Kidney (tissue), 13 donors: ENCODE measurements at regions not wholly inside any gene's neighbourhood (a gene's known extent, or its start where the extent isn't known, plus 50 kb on each side); places are given as distances from the start of the nearest gene placed in this dataset.

ENCODE experiments used
- DNase-seq, 5 donors: peaks; one replicate each; pipeline ENCODE4 v3.0.0-alpha.2; 2013 to 2020
- FAIRE-seq: peaks from 2 replicates; lab custom pipeline; 2012; peaks lifted over from hg19 to GRCh38; lab: Jason Lieb, UNC
- H3K27ac ChIP-seq, 2 donors: one replicate each; pipeline ENCODE4 v1.7.0; 2013; ENCODE audit warnings: low read depth in 2 of 2, low read length in 2 of 2, inconsistent platforms in 1 of 2
- H3K27me3 ChIP-seq: one replicate; pipeline ENCODE4 v1.7.1; 2013; ENCODE audit warnings: low read length, inconsistent platforms; ENCODE audit not compliant: control insufficient read depth, insufficient read depth
- H3K36me3 ChIP-seq, 3 donors: one replicate each; pipeline versions ENCODE4 v1.7.0 to v1.7.1; 2013; ENCODE audit warnings: low read length in 3 of 3, control low read depth in 1 of 3, inconsistent platforms in 1 of 3; ENCODE audit not compliant: insufficient read depth in 3 of 3, control insufficient read depth in 2 of 3
- H3K4me1 ChIP-seq, 3 donors: one replicate each; pipeline versions ENCODE4 v1.7.0 to v1.7.1; 2013; ENCODE audit warnings: low read length in 3 of 3, inconsistent platforms in 1 of 3, low read depth in 1 of 3; ENCODE audit not compliant: control insufficient read depth in 2 of 3, insufficient read depth in 2 of 3
- H3K4me3 ChIP-seq, 3 donors: one replicate each; pipeline versions ENCODE4 v1.7.0 to v1.8.1; 2013; ENCODE audit warnings: low read length in 3 of 3, control low read depth in 1 of 3, inconsistent platforms in 1 of 3
- H3K9ac ChIP-seq, 3 donors: one replicate each; pipeline versions ENCODE4 v1.7.0 to v1.7.1; 2013; ENCODE audit warnings: low read length in 3 of 3, control low read depth in 1 of 3, inconsistent platforms in 1 of 3
- H3K9me3 ChIP-seq, 3 donors: one replicate each; pipeline versions ENCODE4 v1.7.0 to v1.7.1; 2013; ENCODE audit warnings: low read length in 3 of 3, control low read depth in 1 of 3, inconsistent platforms in 1 of 3; ENCODE audit not compliant: control insufficient read depth in 2 of 3, insufficient read depth in 1 of 3
- CTCF ChIP-seq: IDR thresholded peaks from 3 replicates; pipeline ENCODE4 v1.5.1; 2012; ENCODE audit warnings: mild to moderate bottlenecking, moderate library complexity, borderline replicate concordance; ENCODE audit not compliant: insufficient read depth; ENCODE audit errors: extremely low read depth
- intact Hi-C: fragments of 100-400 bp; cut with DNase I; formaldehyde crosslinking; loops from one replicate; pipeline ENCODE4 v1.11.1; 2022
- donor health status: control.
- donor health status: control.
- donor health status: control.
- donor health status: control.
- donor health status: control.
- donor health status: DM: yes; HTN: yes; CAD: no.
- donor health status: Normal renal cell carcinoma (clear cell type).

- H3K9ac ChIP-seq, result no peak overlapping the region
- H3K36me3 ChIP-seq, result no peaks in the 10 kb centered on the region
- no peaks in the 10 kb centered on the region for H3K9me3 ChIP-seq
- no peak overlapping the region for H3K27ac ChIP-seq
- H3K4me1 ChIP-seq, result peaks cover 0 to 17% (median 15%) of the 10 kb centered on the region in 3 donors
- no peak overlapping the region for H3K4me3 ChIP-seq
- TF ChIP-seq CTCF, result no peak
- no peak for FAIRE-seq
- intact Hi-C loops, result no loop called here
- no peak for DNase-seq
- no peaks in the 10 kb centered on the region for H3K27me3 ChIP-seq
Observed at GRCh38 chr5:173703466-173703865, 87.0 kb upstream of the BOD1 start.

- Histone ChIP-seq H3K27ac (no peak overlapping the region), H3K9ac (peak overlapping the region in 1 of 3 donors; percentile 19), H3K9me3 (no peaks in the 10 kb centered on the region), H3K4me1 (peaks cover 0 to 17% (median 15%) of the 10 kb centered on the region in 3 donors), H3K4me3 (no peak overlapping the region), H3K36me3 (no peaks in the 10 kb centered on the region), H3K27me3 (no peaks in the 10 kb centered on the region)
- no peak for DNase-seq
- no peak for FAIRE-seq
- TF ChIP-seq CTCF, result no peak
- intact Hi-C loops, result no loop called here
Observed at GRCh38 chr5:173704615-173705511, 88.4 kb upstream of the BOD1 start.

GRCh38 chr5:173705512-173706044 is 89.1 kb upstream of the BOD1 start:
- DNase-seq, result no peak

More at GRCh38 chr5:173705512-173706044, 89.1 kb upstream of the BOD1 start:
- Histone ChIP-seq H3K9ac (peak overlapping the region in 1 of 3 donors; percentile 19), H3K4me3 (no peak overlapping the region), H3K36me3 (no peaks in the 10 kb centered on the region), H3K27me3 (no peaks in the 10 kb centered on the region), H3K27ac (no peak overlapping the region), H3K4me1 (peaks cover 0 to 17% (median 15%) of the 10 kb centered on the region in 3 donors), H3K9me3 (no peaks in the 10 kb centered on the region)
- no peak for TF ChIP-seq CTCF
- FAIRE-seq, result no peak
- intact Hi-C loops, result no loop called here
